NCI-H345 treated with DMSO at 0.1 percent for 48 hours (cell line): ENCODE measurements at regions not wholly inside any gene's neighbourhood (a gene's known extent, or its start where the extent isn't known, plus 50 kb on each side); places are given as distances from the start of the nearest gene placed in this dataset.

ENCODE experiments used
- DNase-seq: peaks from one replicate; lab custom pipeline; 2025; ENCODE audit not compliant: unreplicated experiment; lab: John Stamatoyannopoulos, UW

GRCh38 chr1:36645867-36646266 is 163.2 kb upstream of the CSF3R start:
- DNase-seq, result no peak

GRCh38 chr1:36644556-36644955 is 161.8 kb upstream of the CSF3R start:
- no peak for DNase-seq

- DNase-seq, result no peak
These were observed 160.9 kb upstream of the CSF3R start for GRCh38 chr1:36643371-36644270.

GRCh38 chr1:36642802-36643201 is 160.1 kb upstream of the CSF3R start:
- DNase-seq, result no peak

- no peak for DNase-seq
These were observed 159.1 kb upstream of the CSF3R start for GRCh38 chr1:36641776-36642175.

GRCh38 chr1:36639461-36639860 is 156.7 kb upstream of the CSF3R start:
- DNase-seq, result no peak

- no peak for DNase-seq
These were observed 155.6 kb upstream of the CSF3R start for GRCh38 chr1:36638268-36638667.

GRCh38 chr1:36636206-36636605 is 153.5 kb upstream of the CSF3R start:
- no peak for DNase-seq

GRCh38 chr1:36635284-36635683 is 152.6 kb upstream of the CSF3R start:
- no peak for DNase-seq

GRCh38 chr1:36628804-36629203 is 146.1 kb upstream of the CSF3R start:
- no peak for DNase-seq

GRCh38 chr1:36626435-36626834 is 143.7 kb upstream of the CSF3R start:
- DNase-seq, result no peak

GRCh38 chr1:36625935-36626310 is 143.2 kb upstream of the CSF3R start:
- no peak for DNase-seq

GRCh38 chr1:36625253-36625934 is 142.7 kb upstream of the CSF3R start:
- no peak for DNase-seq

GRCh38 chr1:36624466-36624865 is 141.8 kb upstream of the CSF3R start:
- DNase-seq, result no peak

GRCh38 chr1:36622741-36623648 is 140.3 kb upstream of the CSF3R start:
- DNase-seq, result no peak

GRCh38 chr1:36621531-36621930 is 138.8 kb upstream of the CSF3R start:
- DNase-seq, result no peak

GRCh38 chr1:36620142-36620541 is 137.4 kb upstream of the CSF3R start:
- DNase-seq, result no peak

- DNase-seq, result no peak
These were observed 132.3 kb upstream of the CSF3R start for GRCh38 chr1:36614991-36615390.

GRCh38 chr1:36614571-36614970 is 131.9 kb upstream of the CSF3R start:
- DNase-seq, result no peak

- no peak for DNase-seq
These were observed 131.0 kb upstream of the CSF3R start for GRCh38 chr1:36613721-36614120.

GRCh38 chr1:36612881-36613280 is 130.2 kb upstream of the CSF3R start:
- DNase-seq, result no peak
